Muscle layer of duodenum (tissue), 2 donors: ENCODE measurements at regions not wholly inside any gene's neighbourhood (a gene's known extent, or its start where the extent isn't known, plus 50 kb on each side); places are given as distances from the start of the nearest gene placed in this dataset.

ENCODE experiments used
- H3K27ac ChIP-seq: one replicate; pipeline ENCODE4 v1.7.0; 2013; ENCODE audit warnings: mild to moderate bottlenecking, low read length
- H3K27me3 ChIP-seq: one replicate; pipeline ENCODE4 v1.7.0; 2013; ENCODE audit warnings: low read depth, mild to moderate bottlenecking, control low read depth, low read length
- H3K36me3 ChIP-seq, 2 donors: one replicate each; pipeline ENCODE4 v1.7.0; 2013; ENCODE audit warnings: low read length in 2 of 2, control low read depth in 1 of 2, mild to moderate bottlenecking in 1 of 2; ENCODE audit not compliant: insufficient read depth in 2 of 2, control insufficient read depth in 1 of 2
- H3K4me1 ChIP-seq, 2 donors: one replicate each; pipeline ENCODE4 v1.7.0; 2013; ENCODE audit warnings: low read length in 2 of 2, mild to moderate bottlenecking in 2 of 2, control low read depth in 1 of 2, moderate library complexity in 1 of 2; ENCODE audit not compliant: insufficient read depth in 2 of 2, control insufficient read depth in 1 of 2
- H3K4me3 ChIP-seq, 2 donors: one replicate each; pipeline ENCODE4 v1.7.0; 2013; ENCODE audit warnings: low read length in 2 of 2, low read depth in 1 of 2, mild to moderate bottlenecking in 1 of 2
- H3K9me3 ChIP-seq, 2 donors: one replicate each; pipeline ENCODE4 v1.7.0; 2013; ENCODE audit warnings: low read length in 2 of 2, control low read depth in 1 of 2, mild to moderate bottlenecking in 1 of 2; ENCODE audit not compliant: control insufficient read depth in 1 of 2
- donor health status: healthy.

DNA sequence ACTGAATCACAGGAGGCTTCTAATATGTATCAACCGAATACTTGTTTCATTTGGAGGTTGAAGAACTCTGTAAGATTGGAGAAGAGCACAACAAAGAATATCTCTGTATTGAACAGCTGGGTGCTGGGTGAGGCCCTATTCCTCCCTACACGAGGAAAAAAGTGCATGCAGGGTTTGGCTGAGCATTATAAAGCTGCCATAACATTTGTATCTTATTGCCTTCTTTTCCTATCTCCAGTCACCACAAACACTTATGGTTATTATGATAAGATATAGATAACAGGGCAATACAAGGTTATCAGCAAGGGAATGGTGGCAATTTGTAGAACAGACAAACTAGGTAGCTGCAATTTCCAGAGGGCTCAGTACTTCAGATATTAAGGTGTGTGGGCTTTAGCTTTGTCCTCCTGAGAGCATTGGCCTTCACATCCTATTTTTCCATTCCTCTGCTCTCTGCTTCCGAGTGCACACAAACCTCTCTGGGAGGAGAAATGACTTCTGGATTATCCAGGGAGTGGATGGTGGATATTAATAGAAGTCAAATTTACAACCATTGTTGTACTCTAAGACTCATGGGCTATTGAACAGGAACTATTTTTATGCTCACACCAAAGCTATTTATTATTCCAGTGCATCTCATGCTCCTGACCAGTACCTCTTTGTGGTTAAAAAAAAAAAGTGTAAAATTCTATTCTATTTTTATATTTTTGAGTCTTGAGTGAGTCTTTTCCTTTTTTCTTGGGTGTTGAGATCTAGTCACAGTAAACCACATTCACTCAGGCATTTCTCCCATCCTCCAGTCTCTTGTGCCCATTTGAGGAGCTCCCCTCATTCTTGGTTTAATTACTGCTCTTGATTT is 248.4 kb downstream of the ETAA1 start:
- Histone ChIP-seq H3K9me3 (peaks cover 0 to 3% of the 10 kb centered on the region in 2 donors), H3K27ac (no peak overlapping the region), H3K27me3 (no peaks in the 10 kb centered on the region), H3K4me1 (peaks cover 8 to 14% of the 10 kb centered on the region in 2 donors), H3K4me3 (no peak overlapping the region), H3K36me3 (no peaks in the 10 kb centered on the region)

DNA sequence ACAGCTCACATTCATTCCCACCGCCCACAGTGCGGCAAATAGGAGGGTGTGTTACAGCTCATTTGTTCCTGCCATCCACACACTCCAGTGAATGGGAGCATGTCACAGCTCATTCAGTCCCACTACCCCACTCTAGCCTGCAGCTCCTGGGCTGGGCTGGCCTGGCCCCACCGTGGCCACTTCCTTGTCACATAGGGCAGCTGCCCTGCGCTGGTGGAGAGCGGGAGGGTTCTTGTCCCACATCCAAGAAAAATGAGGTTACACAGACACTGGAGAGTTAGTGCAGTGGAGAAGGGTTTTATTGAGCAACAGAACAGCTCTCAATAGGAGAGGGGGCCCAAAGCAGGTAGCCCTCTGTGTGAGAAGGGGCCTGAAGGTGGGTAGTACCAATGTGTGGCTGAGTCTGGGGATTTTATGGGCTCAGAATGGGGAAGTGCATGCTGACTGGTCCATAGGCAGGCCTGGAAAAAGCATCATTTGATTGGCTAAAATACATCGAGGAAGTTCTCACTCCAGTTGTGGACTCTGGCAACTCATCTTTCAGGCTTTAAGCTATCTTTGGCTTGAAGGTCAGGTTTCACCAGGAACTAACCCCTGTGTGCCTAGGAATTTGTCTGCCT is 249.7 kb downstream of the ETAA1 start:
- Histone ChIP-seq H3K4me3 (no peak overlapping the region), H3K27ac (no peak overlapping the region), H3K9me3 (peaks cover 0 to 3% of the 10 kb centered on the region in 2 donors), H3K4me1 (peaks cover 8 to 23% of the 10 kb centered on the region in 2 donors), H3K27me3 (no peaks in the 10 kb centered on the region), H3K36me3 (no peaks in the 10 kb centered on the region)

DNA sequence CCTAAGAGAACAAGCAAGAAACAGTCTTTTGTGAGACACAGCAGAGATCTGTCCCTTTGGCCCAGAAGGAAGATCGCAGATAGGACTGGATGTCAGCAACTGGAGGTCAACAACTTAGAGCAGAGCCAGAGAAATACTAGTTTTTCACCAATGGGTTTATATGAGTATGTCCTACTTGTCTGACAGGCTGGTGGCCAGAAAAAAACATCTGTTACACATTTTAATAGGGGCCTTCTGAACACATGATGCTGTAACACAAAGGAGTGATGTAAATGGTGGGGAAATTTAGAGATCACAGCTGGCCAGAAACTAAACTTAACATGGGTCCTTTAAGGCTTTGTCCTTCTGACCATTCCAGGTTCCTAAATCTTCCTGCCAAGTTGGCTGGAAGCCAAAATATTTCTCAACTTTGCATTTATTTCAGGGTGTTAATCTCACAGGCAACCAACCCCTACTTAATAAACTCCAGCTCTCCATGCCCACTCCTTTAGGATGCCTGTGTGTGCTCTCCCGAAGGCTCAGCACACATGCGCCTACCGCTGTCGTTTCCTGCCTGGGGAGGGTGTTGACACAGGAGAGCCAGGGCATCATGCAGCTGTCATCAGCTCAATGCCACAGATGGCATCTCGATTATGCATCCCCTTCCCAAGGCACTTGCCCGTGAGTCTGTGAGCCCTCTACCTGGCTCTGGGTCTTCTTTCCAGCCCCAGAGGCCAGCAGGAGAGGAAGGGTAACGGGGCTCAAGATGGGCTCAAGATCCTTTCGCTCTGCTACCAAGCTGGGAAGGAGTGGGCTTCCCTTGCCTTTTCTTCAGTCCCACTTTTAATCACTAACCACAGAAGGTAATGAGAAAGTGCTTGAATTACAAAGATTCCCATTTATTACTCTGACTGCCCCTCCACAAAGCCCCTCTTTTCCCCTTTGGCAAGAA is 252.5 kb downstream of the ETAA1 start:
- Histone ChIP-seq H3K4me3 (no peak overlapping the region), H3K36me3 (no peaks in the 10 kb centered on the region), H3K27ac (peak overlapping the region; percentile 61)

DNA sequence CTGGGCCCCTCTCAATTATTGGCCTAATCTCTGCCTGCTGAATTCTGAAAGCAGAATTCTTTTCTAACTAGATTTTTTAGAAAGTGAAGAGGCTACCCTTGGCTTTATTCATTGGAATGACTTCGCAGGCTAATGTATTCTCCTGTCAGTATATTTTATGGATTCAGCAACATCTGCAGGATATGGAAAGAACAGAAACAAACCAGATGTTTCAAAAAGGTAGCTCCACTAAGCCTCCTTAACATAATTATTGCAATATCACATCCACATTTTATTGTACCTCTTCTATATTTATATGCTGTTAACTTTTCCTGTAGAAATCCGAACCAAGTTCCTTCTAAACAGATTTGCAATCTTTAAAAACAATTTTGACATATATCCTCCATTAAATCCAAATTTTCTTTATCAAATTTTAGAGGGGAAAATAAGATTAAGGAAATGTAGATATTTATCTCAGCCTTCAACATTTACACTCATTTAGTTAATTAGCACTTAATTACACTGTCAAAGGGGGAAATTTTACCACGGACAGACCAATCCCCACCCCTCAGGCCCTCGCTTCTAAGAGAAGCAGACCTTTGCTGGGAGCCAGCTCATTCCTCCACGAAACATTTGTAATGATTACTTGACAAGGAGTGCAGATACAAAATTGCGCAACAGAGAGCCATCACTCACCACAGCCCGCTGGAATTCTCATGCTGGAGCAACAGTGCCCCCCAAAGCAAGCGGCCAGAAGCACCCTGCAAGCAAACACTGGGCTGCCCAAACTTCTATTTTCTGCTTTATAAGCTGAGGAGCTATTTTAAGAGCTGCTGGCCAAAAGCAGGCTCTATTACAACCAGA is 253.4 kb downstream of the ETAA1 start:
- H3K4me3 ChIP-seq: no peak overlapping the region
- H3K27ac ChIP-seq: peak overlapping the region; percentile 61
- peaks cover 4 to 27% of the 10 kb centered on the region in 2 donors for H3K4me1 ChIP-seq
- H3K27me3 ChIP-seq: no peaks in the 10 kb centered on the region
- H3K36me3 ChIP-seq: no peaks in the 10 kb centered on the region
- peaks cover 0 to 3% of the 10 kb centered on the region in 2 donors for H3K9me3 ChIP-seq

More for the DNA sequence above, 252.5 kb downstream of the ETAA1 start:
- Histone ChIP-seq H3K27me3 (no peaks in the 10 kb centered on the region), H3K9me3 (peaks cover 0 to 3% of the 10 kb centered on the region in 2 donors), H3K4me1 (peaks cover 8 to 27% of the 10 kb centered on the region in 2 donors)

DNA sequence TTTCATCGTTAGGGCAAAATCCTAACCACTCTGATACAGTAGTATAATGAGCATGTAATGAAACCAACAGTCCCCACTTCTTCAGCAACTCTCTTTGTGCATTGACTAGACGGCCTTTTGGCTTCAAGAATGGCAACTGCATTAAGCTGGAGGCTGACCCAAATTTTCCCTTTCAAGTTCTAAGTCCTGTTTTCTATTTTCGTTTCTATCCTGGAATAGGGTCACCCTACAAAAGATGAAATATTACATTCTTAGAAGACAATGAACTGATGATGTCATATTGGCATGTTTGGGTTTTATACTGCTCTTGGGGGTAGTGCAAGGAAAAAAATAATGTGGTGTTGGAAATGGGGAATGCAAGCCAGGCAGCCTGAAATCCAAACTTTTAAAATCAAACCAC is 254.4 kb downstream of the ETAA1 start:
- Histone ChIP-seq H3K4me3 (no peak overlapping the region), H3K27me3 (no peaks in the 10 kb centered on the region), H3K4me1 (peaks cover 4 to 27% of the 10 kb centered on the region in 2 donors), H3K27ac (no peak overlapping the region), H3K9me3 (peaks cover 0 to 3% of the 10 kb centered on the region in 2 donors), H3K36me3 (no peaks in the 10 kb centered on the region)

DNA sequence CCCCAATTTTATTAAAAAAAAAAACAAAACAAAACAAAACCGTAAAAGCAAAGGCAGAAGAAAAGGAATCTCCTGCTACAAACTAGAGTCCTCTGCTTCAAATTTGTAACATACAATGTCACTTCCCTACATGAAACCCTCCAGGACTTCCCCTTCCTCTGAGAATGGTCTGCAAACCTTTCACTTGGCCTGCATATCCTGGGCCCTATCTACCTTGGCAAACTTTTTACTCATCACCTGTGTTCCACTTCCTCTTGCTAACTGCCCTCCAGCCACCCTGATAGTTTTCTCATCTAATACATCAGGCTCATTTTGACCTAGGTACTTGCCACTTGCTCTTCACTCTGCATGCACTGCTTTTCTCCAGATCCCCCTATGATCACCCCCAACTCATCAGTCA is 255.5 kb downstream of the ETAA1 start:
- H3K27me3 ChIP-seq: no peaks in the 10 kb centered on the region
- H3K4me3 ChIP-seq: no peak overlapping the region
- no peaks in the 10 kb centered on the region for H3K36me3 ChIP-seq
- peaks cover 4 to 27% of the 10 kb centered on the region in 2 donors for H3K4me1 ChIP-seq
- H3K27ac ChIP-seq: no peak overlapping the region
- no peaks in the 10 kb centered on the region for H3K9me3 ChIP-seq

DNA sequence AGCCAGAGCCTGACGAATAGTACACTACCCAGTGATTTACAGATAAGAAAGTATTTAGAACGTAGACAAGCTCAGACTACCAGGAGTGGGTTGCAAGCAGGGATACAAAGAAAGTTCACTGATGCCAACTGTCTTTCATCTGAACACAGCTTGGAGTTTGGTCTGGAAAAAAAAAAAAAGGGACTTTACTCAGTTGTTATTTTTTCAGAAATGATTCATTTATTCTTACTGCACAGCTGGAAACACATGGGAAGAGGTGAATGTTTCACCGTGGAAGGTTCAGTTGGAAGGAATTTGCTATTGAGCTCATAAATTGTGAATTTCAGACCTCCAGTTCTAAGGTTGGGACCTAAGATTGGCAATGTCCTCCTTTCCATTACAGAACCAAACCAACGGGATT is 259.7 kb downstream of the ETAA1 start:
- H3K4me1 ChIP-seq: peaks cover 0 to 3% of the 10 kb centered on the region in 2 donors
- H3K9me3 ChIP-seq: no peaks in the 10 kb centered on the region
- H3K4me3 ChIP-seq: no peak overlapping the region
- H3K27me3 ChIP-seq: no peaks in the 10 kb centered on the region
- no peaks in the 10 kb centered on the region for H3K36me3 ChIP-seq
- no peak overlapping the region for H3K27ac ChIP-seq

DNA sequence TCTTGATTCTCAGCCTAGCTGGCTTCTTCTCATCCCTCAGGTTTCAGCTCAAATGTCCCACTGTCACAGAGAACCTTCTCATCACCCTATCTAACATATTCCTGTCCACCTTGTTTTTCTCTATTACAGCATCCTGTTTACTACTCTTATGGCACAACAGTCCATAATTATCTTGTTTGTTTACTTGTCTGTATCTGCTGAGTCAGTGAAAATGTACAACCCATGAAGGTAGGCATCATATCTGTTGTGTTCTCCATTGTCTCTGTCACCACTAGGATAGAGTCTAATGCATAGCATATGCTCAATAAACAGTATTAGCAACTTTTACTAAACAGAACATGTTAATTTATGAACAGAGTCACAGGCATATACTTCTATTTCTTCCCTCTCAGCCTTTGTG is 261.7 kb downstream of the ETAA1 start:
- Histone ChIP-seq H3K27ac (no peak overlapping the region), H3K36me3 (no peaks in the 10 kb centered on the region), H3K9me3 (no peaks in the 10 kb centered on the region), H3K4me1 (no peaks in the 10 kb centered on the region), H3K4me3 (no peak overlapping the region), H3K27me3 (no peaks in the 10 kb centered on the region)

DNA sequence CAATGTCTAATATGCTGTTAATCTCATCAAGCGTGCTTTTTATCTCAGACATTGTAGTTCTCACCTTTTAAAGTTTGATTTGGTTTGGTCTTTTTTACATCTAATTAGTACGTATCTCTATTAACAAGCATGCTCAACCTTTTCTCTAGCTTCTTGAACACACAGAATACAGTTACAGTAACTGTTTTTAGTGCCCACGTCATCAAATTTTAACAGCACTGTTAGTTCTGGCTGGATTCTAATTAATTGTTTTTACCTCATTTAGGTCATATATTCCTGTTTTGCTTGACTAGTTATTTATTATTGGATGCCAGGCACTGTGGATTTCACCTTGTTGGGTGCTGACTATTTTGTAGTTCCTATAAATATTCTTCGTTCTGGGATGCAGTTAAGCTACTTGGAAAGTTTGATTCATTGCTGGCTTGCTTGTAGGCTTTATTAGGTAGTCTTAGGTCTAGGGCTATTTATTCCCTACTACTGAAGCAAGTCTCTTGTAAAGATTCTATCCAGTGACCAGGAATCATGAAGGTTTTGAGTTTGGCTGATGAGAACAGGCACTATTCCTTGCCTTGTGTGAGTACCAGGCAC is 263.0 kb downstream of the ETAA1 start:
- Histone ChIP-seq H3K4me1 (no peaks in the 10 kb centered on the region), H3K4me3 (no peak overlapping the region), H3K9me3 (no peaks in the 10 kb centered on the region), H3K27me3 (no peaks in the 10 kb centered on the region), H3K36me3 (no peaks in the 10 kb centered on the region), H3K27ac (no peak overlapping the region)

DNA sequence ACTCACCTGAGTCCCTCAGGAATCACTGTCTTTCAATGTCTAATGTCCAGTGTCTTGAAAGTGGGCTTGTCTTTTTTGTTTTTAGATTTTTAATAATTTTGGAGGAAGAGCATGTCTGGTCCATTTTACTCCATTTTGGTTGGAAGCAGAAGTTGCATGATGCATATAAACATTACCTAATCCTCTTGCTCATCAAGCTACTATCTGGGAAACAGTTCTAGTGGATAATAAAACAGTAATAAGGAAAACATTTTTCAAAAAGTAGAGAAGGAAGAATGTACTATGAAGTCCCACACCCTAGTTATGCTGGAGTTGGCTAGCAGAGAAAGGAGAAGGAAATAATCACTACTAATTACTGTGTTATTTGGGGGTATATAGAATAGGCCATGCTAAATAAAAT is 263.7 kb downstream of the ETAA1 start:
- Histone ChIP-seq H3K4me3 (no peak overlapping the region), H3K36me3 (no peaks in the 10 kb centered on the region)

More for the DNA sequence above, 263.7 kb downstream of the ETAA1 start:
- H3K27ac ChIP-seq: no peak overlapping the region
- no peaks in the 10 kb centered on the region for H3K4me1 ChIP-seq
- no peaks in the 10 kb centered on the region for H3K27me3 ChIP-seq
- no peaks in the 10 kb centered on the region for H3K9me3 ChIP-seq
